ENCODE measurements at regions not wholly inside any gene's neighbourhood (a gene's known extent, or its start where the extent isn't known, plus 50 kb on each side); places are given as distances from the start of the nearest gene placed in this dataset.
A peak's percentile ranks its signal among the peaks of the same experiment; 100 is the strongest.

DNA sequence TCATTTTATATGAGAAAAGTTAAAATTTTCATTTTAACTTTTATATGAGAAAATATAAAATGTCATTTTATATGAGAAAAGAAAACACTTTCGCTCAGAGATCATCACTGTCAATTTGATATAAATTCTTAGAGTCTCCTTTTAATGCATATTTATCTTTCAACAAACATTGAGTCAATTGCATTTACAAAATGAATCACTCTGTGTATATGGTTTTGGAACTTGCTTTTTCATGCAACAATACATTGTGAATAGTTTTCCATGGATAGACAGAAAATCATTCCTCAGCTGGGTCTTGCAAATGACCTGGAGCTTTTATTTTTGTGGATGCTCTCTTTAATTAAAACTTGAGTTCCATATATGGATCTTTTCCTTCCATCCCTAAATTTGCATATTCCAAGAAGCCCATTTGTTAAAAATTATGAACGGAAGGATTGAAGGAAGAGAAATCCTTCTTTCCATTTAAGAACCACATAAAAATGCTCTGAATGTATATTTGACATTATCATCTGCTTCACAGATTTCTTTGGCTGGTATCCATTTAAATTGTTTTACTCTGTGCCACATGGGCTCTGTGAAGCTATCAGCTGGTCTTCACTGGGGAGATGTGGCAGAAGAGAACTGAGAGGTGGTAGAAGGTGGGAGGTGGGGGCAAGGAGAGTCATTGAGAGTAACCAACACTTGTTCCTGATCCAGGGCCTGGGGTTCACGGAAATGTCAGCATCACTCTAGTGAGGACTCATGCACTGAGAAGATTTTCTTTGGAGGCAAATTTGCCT is 104.1 kb downstream of the QPCT start:
- in situ Hi-C loops (cut with HindIII; ENCODE audit: low sequenced_read_pairs) = no loop called here
- no peak for DNase-seq (ENCODE audit: low read depth)
- TF ChIP-seq, protein P1, sequence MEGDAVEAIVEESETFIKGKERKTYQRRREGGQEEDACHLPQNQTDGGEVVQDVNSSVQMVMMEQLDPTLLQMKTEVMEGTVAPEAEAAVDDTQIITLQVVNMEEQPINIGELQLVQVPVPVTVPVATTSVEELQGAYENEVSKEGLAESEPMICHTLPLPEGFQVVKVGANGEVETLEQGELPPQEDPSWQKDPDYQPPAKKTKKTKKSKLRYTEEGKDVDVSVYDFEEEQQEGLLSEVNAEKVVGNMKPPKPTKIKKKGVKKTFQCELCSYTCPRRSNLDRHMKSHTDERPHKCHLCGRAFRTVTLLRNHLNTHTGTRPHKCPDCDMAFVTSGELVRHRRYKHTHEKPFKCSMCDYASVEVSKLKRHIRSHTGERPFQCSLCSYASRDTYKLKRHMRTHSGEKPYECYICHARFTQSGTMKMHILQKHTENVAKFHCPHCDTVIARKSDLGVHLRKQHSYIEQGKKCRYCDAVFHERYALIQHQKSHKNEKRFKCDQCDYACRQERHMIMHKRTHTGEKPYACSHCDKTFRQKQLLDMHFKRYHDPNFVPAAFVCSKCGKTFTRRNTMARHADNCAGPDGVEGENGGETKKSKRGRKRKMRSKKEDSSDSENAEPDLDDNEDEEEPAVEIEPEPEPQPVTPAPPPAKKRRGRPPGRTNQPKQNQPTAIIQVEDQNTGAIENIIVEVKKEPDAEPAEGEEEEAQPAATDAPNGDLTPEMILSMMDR (IDR thresholded peaks at IDR 0.05; ENCODE audit: low read depth, low read length, missing control alignments) = no peak
- no peak overlapping the region for H3K4me3 ChIP-seq (ENCODE audit: low read depth, low read length)

DNA sequence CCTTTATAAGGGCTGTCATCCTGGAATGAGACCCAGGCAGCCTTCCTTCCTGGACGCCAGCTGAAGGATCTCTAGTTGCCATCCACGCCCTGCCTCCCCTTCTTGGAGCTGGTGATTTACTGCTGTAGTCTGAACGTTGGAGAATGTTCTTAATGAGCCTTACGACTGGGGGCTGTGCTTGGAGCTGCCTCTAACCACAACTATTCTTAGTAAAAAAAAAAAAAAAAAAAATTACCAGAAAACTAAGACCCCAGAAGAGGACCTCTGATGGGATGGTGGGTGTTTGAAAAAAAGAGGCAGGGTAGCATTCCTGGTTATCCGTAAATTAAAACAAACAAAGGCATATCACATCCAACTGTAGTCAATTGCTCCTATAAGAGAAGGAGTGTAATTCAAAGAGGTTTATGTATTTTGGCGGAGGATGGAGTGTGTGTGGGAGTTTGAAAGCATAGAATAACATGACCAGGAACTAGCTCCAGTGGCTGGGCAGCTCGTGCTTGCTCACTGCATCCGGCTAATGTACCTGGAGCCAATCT is 105.4 kb downstream of the QPCT start:
- in situ Hi-C loops (cut with HindIII; ENCODE audit: low sequenced_read_pairs) = no loop called here
- TF ChIP-seq, protein P1 (IDR thresholded peaks at IDR 0.05; ENCODE audit: low read depth, low read length, missing control alignments) = no peak
- no peak overlapping the region for H3K4me3 ChIP-seq (ENCODE audit: low read depth, low read length)
- DNase-seq (ENCODE audit: low read depth) = no peak

DNA sequence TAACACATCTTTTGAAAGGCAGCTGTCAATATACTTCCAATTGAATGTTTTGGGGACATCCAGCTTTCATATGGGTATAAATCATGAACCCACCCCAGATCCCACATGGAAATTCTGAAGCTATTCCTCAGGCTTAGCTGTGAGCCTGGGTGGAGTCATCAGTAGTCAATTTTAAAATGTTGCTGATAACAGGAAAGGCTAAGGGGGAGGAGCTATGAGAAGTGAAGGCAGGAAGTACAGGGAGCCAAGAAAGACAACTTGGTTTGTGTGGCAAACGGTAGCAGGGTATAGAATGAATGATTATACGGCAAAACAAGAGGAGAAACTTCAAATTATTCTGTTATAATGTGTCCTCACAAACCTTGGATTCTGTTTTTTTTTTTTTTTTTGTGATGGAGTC is 108.6 kb downstream of the QPCT start:
- in situ Hi-C loops (cut with HindIII; ENCODE audit: low sequenced_read_pairs) = no loop called here
- no peak for DNase-seq (ENCODE audit: low read depth)
- TF ChIP-seq, protein P1 (IDR thresholded peaks at IDR 0.05; ENCODE audit: low read depth, low read length, missing control alignments) = no peak

DNA sequence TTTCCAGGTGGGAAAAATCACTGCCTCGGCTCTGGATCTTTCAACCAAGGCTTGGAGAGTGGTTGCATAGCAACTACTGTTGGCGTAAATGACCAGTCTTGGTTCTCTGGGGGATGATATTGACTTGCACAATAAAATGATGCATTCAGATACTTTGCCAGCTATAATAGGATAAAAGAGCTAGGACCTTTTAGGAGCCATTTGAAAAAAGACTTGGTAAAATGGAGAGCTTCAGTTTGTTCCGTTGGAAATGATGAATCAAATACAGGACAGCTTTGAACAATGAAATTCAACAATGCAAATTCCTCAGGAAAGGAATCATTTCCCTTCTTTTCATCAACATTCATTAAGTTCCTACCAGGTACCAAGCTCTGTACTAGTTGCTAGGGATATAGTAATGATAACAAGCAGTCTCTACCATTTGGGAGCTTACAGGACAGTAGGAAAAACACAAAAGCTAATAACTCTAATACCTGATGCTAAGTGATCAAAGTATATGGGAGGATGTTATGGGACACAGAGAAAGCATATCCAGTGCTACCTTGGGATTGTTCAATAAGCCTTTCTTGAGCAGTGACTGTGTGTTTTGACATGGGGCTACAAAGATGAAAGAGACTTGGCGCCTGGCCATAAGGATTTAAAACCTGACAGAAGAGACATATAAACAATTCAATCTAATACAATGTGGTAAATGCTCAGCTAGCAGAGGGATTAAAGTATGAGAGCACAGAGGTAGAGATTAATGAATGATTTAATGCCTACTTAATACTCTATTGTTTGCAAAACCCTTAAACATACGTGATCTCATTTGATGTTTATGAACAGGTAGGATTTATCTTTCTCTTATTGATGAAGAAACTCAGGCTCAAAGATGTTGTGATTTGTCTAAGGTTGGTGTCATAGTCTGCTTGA is 110.7 kb downstream of the QPCT start:
- H3K4me3 ChIP-seq (ENCODE audit: low read depth, low read length) = no peak overlapping the region
- DNase-seq (ENCODE audit: low read depth) = no peak
- in situ Hi-C loops (cut with HindIII; ENCODE audit: low sequenced_read_pairs) = no loop called here
- TF ChIP-seq, protein P1 (IDR thresholded peaks at IDR 0.05; ENCODE audit: low read depth, low read length, missing control alignments) = no peak

More for the DNA sequence above, 108.6 kb downstream of the QPCT start:
- H3K4me3 ChIP-seq (ENCODE audit: low read depth, low read length) = no peak overlapping the region

DNA sequence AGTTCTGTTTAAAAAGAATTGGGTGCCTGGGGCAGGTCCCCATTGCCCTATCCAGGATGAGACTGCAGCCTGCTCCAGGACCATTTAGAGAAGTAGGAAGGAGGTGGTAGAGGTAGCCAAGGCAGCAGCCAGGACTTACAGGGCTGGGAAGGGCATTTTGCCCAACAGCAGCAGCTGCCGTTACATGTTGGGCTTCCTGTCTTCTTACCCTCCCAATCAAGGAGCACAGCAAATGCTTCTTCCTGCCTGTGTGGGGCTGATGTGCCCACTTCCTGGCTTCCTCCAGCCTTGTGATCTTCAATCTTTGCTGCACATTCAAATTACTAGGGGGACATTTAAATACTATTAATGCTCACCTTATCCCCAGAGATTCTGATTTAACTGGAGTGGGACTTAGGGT is 112.0 kb downstream of the QPCT start:
- no peak overlapping the region for H3K4me3 ChIP-seq (ENCODE audit: low read depth, low read length)
- TF ChIP-seq, protein P1 (IDR thresholded peaks at IDR 0.05; ENCODE audit: low read depth, low read length, missing control alignments) = no peak
- no peak for DNase-seq (ENCODE audit: low read depth)
- in situ Hi-C loops (cut with HindIII; ENCODE audit: low sequenced_read_pairs) = no loop called here

DNA sequence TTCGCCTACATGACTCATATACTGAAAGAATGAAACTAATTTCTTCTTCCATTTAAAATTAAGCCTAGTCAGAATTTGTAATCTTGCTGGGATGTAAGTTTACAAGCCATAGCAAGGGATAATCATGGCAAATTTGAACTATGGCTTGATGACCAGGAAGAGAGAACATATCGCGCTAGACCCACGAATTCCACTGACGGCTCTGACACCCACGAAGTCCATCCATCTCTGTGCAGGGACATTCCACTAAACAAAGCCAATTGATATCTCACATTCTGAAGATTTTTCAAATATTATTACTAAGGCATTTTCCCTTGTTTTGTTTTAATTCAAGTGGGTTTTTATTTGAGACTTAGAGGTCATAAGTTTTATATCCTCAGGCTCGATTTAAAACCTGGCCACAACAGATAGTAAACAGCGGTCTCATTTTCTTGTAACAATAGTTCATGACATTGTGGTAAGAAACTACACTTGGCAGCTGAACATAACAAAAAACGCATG is 113.0 kb downstream of the QPCT start:
- in situ Hi-C loops (cut with HindIII; ENCODE audit: low sequenced_read_pairs) = no loop called here
- peak; percentile 48 for DNase-seq (ENCODE audit: low read depth)
- H3K4me3 ChIP-seq (ENCODE audit: low read depth, low read length) = no peak overlapping the region
- TF ChIP-seq, protein P1 (IDR thresholded peaks at IDR 0.05; ENCODE audit: low read depth, low read length, missing control alignments) = no peak
